ENCODE measurements at regions not wholly inside any gene's neighbourhood (a gene's known extent, or its start where the extent isn't known, plus 50 kb on each side); places are given as distances from the start of the nearest gene placed in this dataset.

GRCh38 chr18:29157905-29158304, 981.0 kb upstream of the CDH2 start:
- no peak for DNase-seq
- Mint-ChIP-seq H3K4me3 (no peak overlapping the region), H3K9me3 (no peaks in the 10 kb centered on the region), H3K27ac (no peak overlapping the region), H3K27me3 (ENCODE audit: low read depth) (no peaks in the 10 kb centered on the region), H3K36me3 (ENCODE audit: insufficient read depth in 1 of 3, low read depth in 3 of 3) (no peaks in the 10 kb centered on the region), H3K4me1 (peaks cover 26 to 29% of the 10 kb centered on the region in 2 experiments)
- no peak for TF ChIP-seq CTCF (conservative IDR thresholded peaks at IDR 0.05)
- H2BK15ac ChIP-seq (ENCODE audit: low read depth, low read length), result no peak overlapping the region
- H4K5ac ChIP-seq (ENCODE audit: insufficient read length, low read depth, low read length), result no peak overlapping the region
- no peak overlapping the region for H4K8ac ChIP-seq (replicated peaks; ENCODE audit: insufficient read length, low read depth, low read length)
- H3K56ac ChIP-seq (ENCODE audit: insufficient read length, low read depth, low read length), result no peak overlapping the region
- H2BK120ac ChIP-seq (ENCODE audit: low read depth, low read length, poor library complexity, severe bottlenecking), result no peak overlapping the region
- no CpG with 5 or more reads among the region's 4 CpGs for WGBS (ENCODE audit: extremely low coverage, insufficient read length, low lambda C conversion rate)
- H2BK12ac ChIP-seq (ENCODE audit: insufficient read length, low read depth, low read length), result no peak overlapping the region
- H3K23me2 ChIP-seq (ENCODE audit: insufficient read length, low read depth, low read length, poor library complexity, severe bottlenecking), result no peaks in the 10 kb centered on the region
- H3K27me3 ChIP-seq (ENCODE audit: insufficient read depth, low read length), result no peaks in the 10 kb centered on the region
- no peaks in the 10 kb centered on the region for H3K9me3 ChIP-seq (ENCODE audit: control insufficient read depth, low read depth, low read length)
- no peaks in the 10 kb centered on the region for H3K79me2 ChIP-seq (ENCODE audit: insufficient read depth, low read length)
- H3T11ph ChIP-seq (ENCODE audit: low read length), result no peak overlapping the region
- H3K14ac ChIP-seq (ENCODE audit: insufficient read depth, low read length), result no peak overlapping the region
- H3K4ac ChIP-seq (ENCODE audit: low read depth, low read length), result no peak overlapping the region
- H3K79me1 ChIP-seq (ENCODE audit: insufficient read depth, low read depth, low read length, poor library complexity, severe bottlenecking), result no peaks in the 10 kb centered on the region
- H3K9ac ChIP-seq (ENCODE audit: extremely low read depth, insufficient read length, low read length), result no peak overlapping the region
- H4K20me1 ChIP-seq (ENCODE audit: control insufficient read depth, insufficient read depth, insufficient read length), result no peaks in the 10 kb centered on the region
- no peak overlapping the region for H2AK5ac ChIP-seq (ENCODE audit: insufficient read length, low read length)
- H3K4me2 ChIP-seq (ENCODE audit: insufficient read depth, insufficient read length, low read length), result no peak overlapping the region
- no peak overlapping the region for H3K27ac ChIP-seq (ENCODE audit: insufficient read length, low read depth, low read length)
- H3K18ac ChIP-seq (ENCODE audit: insufficient read length, low read depth, low read length), result no peak overlapping the region
- no peak overlapping the region for H2BK20ac ChIP-seq (ENCODE audit: low read depth, low read length, poor library complexity, severe bottlenecking)
- no peak overlapping the region for H4K91ac ChIP-seq (ENCODE audit: insufficient read length, low read depth, low read length)
- H2BK5ac ChIP-seq (ENCODE audit: insufficient read length, low read length), result no peak overlapping the region
- no peak overlapping the region for H3K23ac ChIP-seq (ENCODE audit: insufficient read length, low read depth, low read length)
- no peak overlapping the region for H2AFZ ChIP-seq (ENCODE audit: low read length)
- H3K4me1 ChIP-seq (ENCODE audit: insufficient read depth, low read length), result peaks cover 3% of the 10 kb centered on the region; the same call in 1 of the 2 replicates
